Caco-2 (cell line): ENCODE measurements at regions not wholly inside any gene's neighbourhood (a gene's known extent, or its start where the extent isn't known, plus 50 kb on each side); places are given as distances from the start of the nearest gene placed in this dataset.

Experiments used
- BruUV-seq: library from RNA; stranded (reverse); fragments of 400-500 nt; replicated peaks from 2 replicates; lab custom pipeline; 2021; lab: Mats Ljungman, UMichigan
- CTCF ChIA-PET: fragments of 300-600 bp; sonication (Branson Sonifier 250); formaldehyde crosslinking; loops from one replicate; lab custom pipeline; 2022; ENCODE audit warnings: antibody characterized with exemption; lab: Charles Lee
- POLR2A ChIA-PET: fragments of 300-600 bp; sonication (Branson Sonifier 250); formaldehyde crosslinking; loops from one replicate; lab custom pipeline; 2022; ENCODE audit warnings: antibody characterized with exemption; lab: Charles Lee
- DNase-seq, 2 experiments: peaks; one replicate each; pipeline versions ENCODE4 v3.0.0 to v3.0.0-alpha.2; 2020 to 2022
- H3K27me3 ChIP-seq: replicated peaks from 2 replicates; pipeline ENCODE4 v1.6.0; 2011; ENCODE audit warnings: low read length; ENCODE audit not compliant: control insufficient read depth, insufficient read depth
- H3K36me3 ChIP-seq: 2 replicates; pipeline ENCODE4 v1.5.1; 2011; ENCODE audit warnings: low read length; ENCODE audit not compliant: control insufficient read depth, insufficient read depth
- H3K4me1 ChIP-seq: fragments of 250-450 bp; sonication (Bioruptor Pico); 2 replicates; pipeline ENCODE4 v1.5.1; 2020; ENCODE audit warnings: mild to moderate bottlenecking
- H3K4me3 ChIP-seq: 2 replicates; pipeline ENCODE4 v1.5.1; 2011; ENCODE audit warnings: low read depth, mild to moderate bottlenecking, control low read depth, low read length
- H3K9me3 ChIP-seq: fragments of 250-450 bp; sonication (Bioruptor Pico); 2 replicates; pipeline ENCODE4 v1.5.1; 2020; ENCODE audit warnings: mild to moderate bottlenecking, moderate library complexity
- H3K27ac Mint-ChIP-seq: one replicate; pipeline ENCODE4 v1.8.0; 2022; ENCODE audit warnings: mixed read lengths; ENCODE audit not compliant: unreplicated experiment
- H3K27me3 Mint-ChIP-seq: one replicate; pipeline ENCODE4 v1.8.0; 2022; ENCODE audit warnings: mixed read lengths; ENCODE audit not compliant: insufficient read depth, unreplicated experiment
- H3K36me3 Mint-ChIP-seq: one replicate; pipeline ENCODE4 v1.8.0; 2022; ENCODE audit warnings: mild to moderate bottlenecking, mixed read lengths; ENCODE audit not compliant: insufficient read depth, unreplicated experiment
- H3K4me1 Mint-ChIP-seq: one replicate; pipeline ENCODE4 v1.8.0; 2022; ENCODE audit warnings: low read depth, mixed read lengths; ENCODE audit not compliant: unreplicated experiment
- H3K4me3 Mint-ChIP-seq: one replicate; pipeline ENCODE4 v1.8.0; 2022; ENCODE audit warnings: mild to moderate bottlenecking, moderate library complexity, mixed read lengths; ENCODE audit not compliant: unreplicated experiment
- H3K9me3 Mint-ChIP-seq: one replicate; pipeline ENCODE4 v1.8.0; 2022; ENCODE audit warnings: mixed read lengths; ENCODE audit not compliant: unreplicated experiment
- CTCF ChIP-seq, 2 experiments: fragments of 200-600 bp in 1 of 2; IDR thresholded peaks; 1 replicate in 1 of 2; 2 replicates in 1 of 2; pipeline versions ENCODE4 v1.5.1 to v1.8.0; 2011 to 2022; ENCODE audit warnings: antibody characterized with exemption in 1 of 2, control low read depth in 1 of 2, inconsistent platforms in 1 of 2, low read depth in 1 of 2, low read length in 1 of 2, mild to moderate bottlenecking in 1 of 2, moderate library complexity in 1 of 2; ENCODE audit not compliant: insufficient read depth in 1 of 2, severe bottlenecking in 1 of 2, unreplicated experiment in 1 of 2
- intact Hi-C: fragments of 100-400 bp; cut with micrococcal nuclease; formaldehyde crosslinking; loops from one replicate; pipeline ENCODE4 v1.10.0; 2022; ENCODE audit not compliant: unreplicated experiment

DNA sequence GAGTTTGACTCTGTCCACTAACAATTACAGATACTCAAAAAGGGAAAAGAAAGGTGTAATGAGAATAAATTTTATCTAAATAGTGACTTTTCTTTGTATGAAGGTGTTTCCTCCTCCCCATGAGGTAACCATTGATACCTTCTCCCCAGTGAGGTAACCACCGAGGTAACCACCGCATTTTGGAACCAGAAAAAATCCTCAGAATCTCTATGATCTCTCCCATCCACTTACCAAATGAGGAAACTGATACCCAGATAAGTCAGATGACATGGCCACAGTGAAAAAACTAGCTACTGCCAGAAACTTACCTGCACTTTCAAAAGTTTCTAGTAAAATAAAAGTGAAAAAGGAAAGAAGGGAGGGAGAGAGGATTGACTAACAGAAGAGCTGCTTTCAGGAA is 124.0 kb upstream of the FNDC3A start:
- H3K27ac Mint-ChIP-seq: no peak overlapping the region
- no peaks in the 10 kb centered on the region for H3K4me1 Mint-ChIP-seq
- no peaks in the 10 kb centered on the region for H3K36me3 Mint-ChIP-seq
- H3K27me3 Mint-ChIP-seq: peaks cover 5% of the 10 kb centered on the region
- Histone ChIP-seq H3K36me3 (no peaks in the 10 kb centered on the region), H3K27me3 (no peaks in the 10 kb centered on the region), H3K4me3 (no peak overlapping the region), H3K4me1 (0 out of 2 replicates have a peak, but pooled peaks cover 10% of the 10 kb centered on the region), H3K9me3 (peaks cover 6% of the 10 kb centered on the region; the same call in 1 of the 2 replicates)
- TF ChIP-seq CTCF (IDR thresholded peaks at IDR 0.05; ENCODE audit: insufficient read depth in 1 of 2, low read depth in 1 of 2, low read length in 1 of 2, severe bottlenecking in 1 of 2, unreplicated experiment in 1 of 2): no peak
- no TSS peak for BruUV-seq
- H3K4me3 Mint-ChIP-seq: no peak overlapping the region
- H3K9me3 Mint-ChIP-seq: no peaks in the 10 kb centered on the region
- ChIA-PET POLR2A (no interaction called here), CTCF (no interaction called here)
- DNase-seq: no peak
- intact Hi-C loops: no loop called here

GRCh38 chr13:48852911-48853727 is 122.6 kb upstream of the FNDC3A start:
- no peak for DNase-seq
- Histone ChIP-seq H3K27me3 (no peaks in the 10 kb centered on the region), H3K4me3 (no peak overlapping the region), H3K36me3 (no peaks in the 10 kb centered on the region), H3K4me1 (0 out of 2 replicates have a peak, but pooled peaks cover 10% of the 10 kb centered on the region), H3K9me3 (peaks cover 6% of the 10 kb centered on the region; the same call in 1 of the 2 replicates)
- Mint-ChIP-seq H3K36me3 (no peaks in the 10 kb centered on the region), H3K27me3 (peaks cover 5% of the 10 kb centered on the region), H3K27ac (no peak overlapping the region), H3K4me1 (no peaks in the 10 kb centered on the region), H3K4me3 (no peak overlapping the region), H3K9me3 (no peaks in the 10 kb centered on the region)
- CTCF ChIA-PET: interaction anchor here (0.7 kb wide), 1 partner anchor 428 kb away, joined by 3 read pairs; no protein-coding TSS in a partner anchor
- POLR2A ChIA-PET: no interaction called here
- intact Hi-C loops: no loop called here
- no peak for TF ChIP-seq CTCF (IDR thresholded peaks at IDR 0.05; ENCODE audit: insufficient read depth in 1 of 2, low read depth in 1 of 2, low read length in 1 of 2, severe bottlenecking in 1 of 2, unreplicated experiment in 1 of 2)
- BruUV-seq: no TSS peak

- Mint-ChIP-seq H3K27me3 (peaks cover 5% of the 10 kb centered on the region), H3K36me3 (no peaks in the 10 kb centered on the region), H3K9me3 (no peaks in the 10 kb centered on the region), H3K27ac (no peak overlapping the region), H3K4me1 (no peaks in the 10 kb centered on the region), H3K4me3 (no peak overlapping the region)
- DNase-seq: no peak
- H3K4me3 ChIP-seq: no peak overlapping the region
- ChIA-PET POLR2A (no interaction called here), CTCF (interaction anchor here (0.7 kb wide), 1 partner anchor 427 kb away, joined by 3 read pairs; no protein-coding TSS in a partner anchor)
- H3K36me3 ChIP-seq: no peaks in the 10 kb centered on the region
- H3K4me1 ChIP-seq: 0 out of 2 replicates have a peak, but pooled peaks cover 10% of the 10 kb centered on the region
- no peak for TF ChIP-seq CTCF (IDR thresholded peaks at IDR 0.05; ENCODE audit: insufficient read depth in 1 of 2, low read depth in 1 of 2, low read length in 1 of 2, severe bottlenecking in 1 of 2, unreplicated experiment in 1 of 2)
- peaks cover 6% of the 10 kb centered on the region; the same call in 1 of the 2 replicates for H3K9me3 ChIP-seq
- intact Hi-C loops: no loop called here
- no peaks in the 10 kb centered on the region for H3K27me3 ChIP-seq
- no TSS peak for BruUV-seq
Observed at GRCh38 chr13:48853728-48854102, 122.0 kb upstream of the FNDC3A start.
